Tibial artery (tissue), 4 donors: ENCODE measurements at regions not wholly inside any gene's neighbourhood (a gene's known extent, or its start where the extent isn't known, plus 50 kb on each side); places are given as distances from the start of the nearest gene placed in this dataset.

Source experiments
- DNase-seq, 2 donors: peaks; one replicate each; pipeline ENCODE4 v3.0.0-alpha.2; 2019
- H3K27ac ChIP-seq, 2 donors: fragments of 200-600 bp; sonication (generic) in 1 of 2; 1 replicate in 1 of 2; 2 replicates in 1 of 2; pipeline ENCODE4 v1.5.1; 2018 to 2019; ENCODE audit warnings: mild to moderate bottlenecking in 1 of 2
- H3K27me3 ChIP-seq, 2 donors: fragments of 200-600 bp; sonication (generic) in 1 of 2; one replicate each; pipeline versions ENCODE4 v1.5.1 to v1.6.0; 2016 to 2019
- H3K36me3 ChIP-seq, 3 donors: fragments of 200-600 bp; sonication (generic) in 2 of 3; one replicate each; pipeline ENCODE4 v1.5.1; 2016 to 2019; ENCODE audit warnings: mild to moderate bottlenecking in 2 of 3
- H3K4me1 ChIP-seq, 4 donors: fragments of 200-600 bp; sonication (generic) in 2 of 4; 1 replicate in 3 of 4; 2 replicates in 1 of 4; pipeline ENCODE4 v1.5.1; 2016 to 2019
- H3K4me3 ChIP-seq, 2 donors: fragments of 200-600 bp; sonication (generic) in 1 of 2; 1 replicate in 1 of 2; 2 replicates in 1 of 2; pipeline ENCODE4 v1.5.1; 2018 to 2019; ENCODE audit warnings: mild to moderate bottlenecking in 2 of 2
- H3K9me3 ChIP-seq, 3 donors: fragments of 200-600 bp; sonication (generic) in 1 of 3; one replicate each; pipeline ENCODE4 v1.5.1; 2016 to 2019
- CTCF ChIP-seq, 2 experiments: fragments of 200-600 bp in 1 of 2; fragments of 450-650 bp in 1 of 2; IDR thresholded peaks; one replicate each; pipeline ENCODE4 v1.5.1; 2017 to 2019; ENCODE audit warnings: antibody characterized with exemption in 2 of 2, mild to moderate bottlenecking in 1 of 2, moderate library complexity in 1 of 2
- intact Hi-C: fragments of 100-400 bp; cut with DNase I; formaldehyde crosslinking; loops from one replicate; pipeline ENCODE4 v1.15.0; 2023; ENCODE audit warnings: low total_unique reads

- intact Hi-C loops = no loop called here
- TF ChIP-seq CTCF (IDR thresholded peaks at IDR 0.05) = no peak
- Histone ChIP-seq H3K27ac (no peak overlapping the region), H3K27me3 (no peaks in the 10 kb centered on the region), H3K9me3 (no peaks in the 10 kb centered on the region), H3K4me1 (peaks cover 0 to 6% (median 0%) of the 10 kb centered on the region in 4 donors), H3K4me3 (no peak overlapping the region), H3K36me3 (no peaks in the 10 kb centered on the region)
- no peak for DNase-seq
Measured at GRCh38 chr9:90958328-90958727, 156.7 kb downstream of the SYK start.

GRCh38 chr9:90960941-90961340, 159.3 kb downstream of the SYK start:
- intact Hi-C loops = no loop called here
- no peak for DNase-seq

GRCh38 chr9:90961375-90961774, 159.8 kb downstream of the SYK start:
- intact Hi-C loops = no loop called here
- DNase-seq = peak in 1 of 2 donors; percentile 69
- H3K9me3 ChIP-seq = no peaks in the 10 kb centered on the region

More at GRCh38 chr9:90960941-90961340, 159.3 kb downstream of the SYK start:
- Histone ChIP-seq H3K4me1 (peaks cover 0 to 18% (median 0%) of the 10 kb centered on the region in 4 donors), H3K27ac (peak overlapping the region in 1 of 2 donors; percentile 34), H3K27me3 (peaks cover 0 to 3% of the 10 kb centered on the region in 2 donors), H3K9me3 (no peaks in the 10 kb centered on the region), H3K36me3 (no peaks in the 10 kb centered on the region), H3K4me3 (no peak overlapping the region)
- no peak for TF ChIP-seq CTCF (IDR thresholded peaks at IDR 0.05)

GRCh38 chr9:90964101-90965020, 162.7 kb downstream of the SYK start:
- peaks cover 0 to 18% (median 0%) of the 10 kb centered on the region in 4 donors for H3K4me1 ChIP-seq
- DNase-seq = peak in 1 of 2 donors; percentile 72
- H3K27me3 ChIP-seq = peaks cover 0 to 12% of the 10 kb centered on the region in 2 donors
- H3K27ac ChIP-seq = peak overlapping the region in 1 of 2 donors; percentile 63
- intact Hi-C loops = no loop called here
- TF ChIP-seq CTCF (IDR thresholded peaks at IDR 0.05) = no peak
- H3K4me3 ChIP-seq = peak overlapping the region in 1 of 2 donors; percentile 38
- H3K9me3 ChIP-seq = no peaks in the 10 kb centered on the region
- no peaks in the 10 kb centered on the region for H3K36me3 ChIP-seq

More at GRCh38 chr9:90961375-90961774, 159.8 kb downstream of the SYK start:
- TF ChIP-seq CTCF (IDR thresholded peaks at IDR 0.05) = no peak
- peaks cover 0 to 3% of the 10 kb centered on the region in 2 donors for H3K27me3 ChIP-seq
- no peaks in the 10 kb centered on the region for H3K36me3 ChIP-seq
- peak overlapping the region in 1 of 2 donors; percentile 34 for H3K27ac ChIP-seq
- H3K4me3 ChIP-seq = no peak overlapping the region
- peaks cover 0 to 18% (median 0%) of the 10 kb centered on the region in 4 donors for H3K4me1 ChIP-seq

DNA sequence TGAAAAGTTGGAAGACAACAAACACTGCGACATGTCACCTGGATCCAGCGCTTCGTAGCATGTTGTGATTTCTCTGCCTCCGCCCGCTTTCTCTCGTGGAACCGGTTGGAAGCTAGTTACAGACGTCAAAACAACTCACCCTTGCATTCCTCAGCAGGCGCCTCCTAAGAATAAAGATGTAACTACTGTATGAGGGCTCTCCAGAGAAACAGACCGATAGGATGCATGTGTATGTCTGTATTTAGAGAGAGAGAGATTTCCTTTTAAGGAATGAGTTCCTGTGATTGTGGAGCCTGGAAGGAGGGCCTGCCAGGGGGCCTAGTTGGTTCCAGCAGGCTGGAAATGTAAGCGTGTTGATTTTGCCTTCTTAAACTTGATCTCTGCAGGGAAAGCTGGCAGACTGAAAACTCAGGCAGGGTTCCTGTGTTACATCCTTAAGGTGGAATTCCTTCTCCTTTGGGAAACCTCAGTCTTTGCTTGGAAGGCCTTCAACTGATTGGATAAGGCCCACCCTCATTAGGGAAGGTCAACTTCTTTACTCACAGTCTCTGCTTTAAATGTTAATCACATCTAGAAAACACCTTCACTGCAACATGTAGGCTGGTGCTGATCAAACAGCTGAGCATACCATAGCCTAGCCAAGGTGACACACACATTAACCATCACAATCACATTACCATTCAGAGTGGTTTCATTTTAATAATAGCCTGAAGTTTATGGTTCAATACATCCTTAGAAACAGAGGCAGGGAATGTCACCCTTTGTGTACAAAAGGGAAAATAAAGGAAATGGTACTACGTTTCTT, 163.8 kb downstream of the SYK start:
- Histone ChIP-seq H3K27ac (peak overlapping the region in 1 of 2 donors; percentile 63), H3K4me3 (peak overlapping the region in 1 of 2 donors; percentile 38), H3K27me3 (peaks cover 0 to 12% of the 10 kb centered on the region in 2 donors), H3K9me3 (no peaks in the 10 kb centered on the region), H3K36me3 (no peaks in the 10 kb centered on the region), H3K4me1 (peaks cover 0 to 18% (median 0%) of the 10 kb centered on the region in 4 donors)
- no peak for DNase-seq
- no peak for TF ChIP-seq CTCF (IDR thresholded peaks at IDR 0.05)
- intact Hi-C loops = no loop called here
